ENCODE measurements at regions not wholly inside any gene's neighbourhood (a gene's known extent, or its start where the extent isn't known, plus 50 kb on each side); places are given as distances from the start of the nearest gene placed in this dataset.

DNA sequence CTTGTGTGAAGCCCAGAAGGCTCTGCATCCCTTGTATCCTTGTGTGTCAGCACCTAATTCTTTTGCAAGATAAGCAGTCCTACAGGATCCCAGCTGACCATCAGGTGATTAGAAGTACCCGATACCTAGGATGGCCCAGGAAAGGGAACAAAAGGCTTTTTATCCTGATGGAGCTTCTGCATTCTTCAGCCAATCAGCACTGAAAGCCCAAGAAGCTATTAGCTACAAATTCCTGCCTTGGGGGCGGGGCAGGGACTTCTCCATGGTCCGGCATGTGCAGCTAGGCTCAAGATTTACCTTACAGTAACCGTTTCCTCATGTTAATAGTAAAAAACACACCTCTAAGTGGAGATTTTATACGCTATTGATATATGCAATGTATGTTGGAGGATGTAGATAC lies 264.6 kb upstream of the THUMPD2 start:
- Mint-ChIP-seq H3K36me3 (no peaks in the 10 kb centered on the region), H3K4me3 (no peak overlapping the region), H3K27ac (no peak overlapping the region), H3K9me3 (peaks cover 0 to 2% (median 0%) of the 10 kb centered on the region in 6 donors), H3K27me3 (ENCODE audit: low read depth in 3 of 3) (peaks cover 0 to 2% (median 0%) of the 10 kb centered on the region in 3 donors), H3K4me1 (no peaks in the 10 kb centered on the region)
- no peak for DNase-seq

DNA sequence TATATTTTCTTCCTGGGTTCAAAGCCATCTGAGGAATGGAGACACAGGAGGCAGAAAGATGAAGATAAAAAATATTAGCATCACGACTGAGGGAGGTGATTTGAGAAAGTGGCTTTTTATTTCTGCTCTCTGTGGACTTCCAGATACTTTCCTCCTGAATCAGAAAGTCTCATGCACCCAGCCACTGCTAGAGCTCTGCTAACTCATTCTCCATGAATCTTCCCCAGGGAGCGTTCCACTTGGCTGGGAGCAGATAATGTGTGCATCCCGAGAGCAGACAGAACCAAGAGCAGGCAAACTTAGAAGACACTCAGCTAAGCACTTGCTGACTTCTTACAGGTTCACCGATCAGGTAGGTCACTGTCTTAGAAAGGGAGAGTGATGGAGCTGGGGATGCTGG lies 264.1 kb upstream of the THUMPD2 start:
- H3K9me3 Mint-ChIP-seq: peaks cover 0 to 2% (median 0%) of the 10 kb centered on the region in 6 donors
- H3K27ac Mint-ChIP-seq: no peak overlapping the region
- H3K36me3 Mint-ChIP-seq: no peaks in the 10 kb centered on the region
- DNase-seq: no peak
- peaks cover 0 to 2% (median 0%) of the 10 kb centered on the region in 3 donors for H3K27me3 Mint-ChIP-seq (ENCODE audit: low read depth in 3 of 3)
- H3K4me1 Mint-ChIP-seq: no peaks in the 10 kb centered on the region
- no peak overlapping the region for H3K4me3 Mint-ChIP-seq

DNA sequence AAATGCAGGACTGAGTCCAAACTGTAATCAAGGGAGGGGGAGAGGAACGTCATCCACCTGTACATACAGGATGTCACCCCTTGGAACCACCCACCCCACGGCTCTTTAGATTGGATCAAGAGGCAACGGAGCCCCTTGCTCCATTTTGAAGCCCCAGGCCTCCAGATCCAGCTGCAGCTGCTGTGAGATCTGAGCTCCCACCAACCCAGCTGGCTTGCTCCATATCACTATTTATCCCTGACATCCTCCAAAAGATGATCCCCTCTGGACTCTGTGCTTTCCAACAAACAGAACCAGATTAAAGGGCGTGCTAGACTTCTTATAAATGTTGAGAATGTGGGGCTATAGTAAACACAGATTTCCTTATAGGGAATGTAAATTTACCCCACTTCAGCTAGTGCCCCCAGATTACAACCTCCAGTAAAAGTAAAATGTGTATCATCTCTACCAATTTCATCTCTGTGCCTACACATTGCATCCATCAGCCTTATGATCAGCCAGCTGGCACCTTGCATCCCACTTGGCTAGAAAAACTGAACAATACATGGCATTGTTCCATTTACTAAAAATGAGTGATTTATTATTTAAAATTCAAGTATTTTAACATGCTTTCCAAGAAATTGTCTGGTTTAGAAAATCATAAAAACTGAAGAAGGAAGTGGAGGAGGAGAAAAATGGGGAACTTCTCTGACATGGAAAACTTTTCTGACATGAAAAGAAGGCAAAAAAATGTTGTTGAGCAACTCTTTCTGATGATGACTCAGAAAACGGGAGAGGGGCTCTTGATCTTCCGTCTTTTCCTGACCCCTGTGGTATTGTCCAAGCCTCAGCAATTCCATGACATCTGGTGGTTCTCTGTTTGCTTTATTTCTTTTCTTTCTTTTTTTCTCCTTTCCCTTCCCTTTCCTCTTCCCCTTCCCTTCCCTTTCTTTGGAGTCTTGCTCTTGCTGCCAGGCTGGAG lies 262.6 kb upstream of the THUMPD2 start:
- H3K9me3 Mint-ChIP-seq: peaks cover 0 to 2% (median 0%) of the 10 kb centered on the region in 6 donors
- H3K4me3 Mint-ChIP-seq: no peak overlapping the region
- H3K27ac Mint-ChIP-seq: no peak overlapping the region
- no peaks in the 10 kb centered on the region for H3K4me1 Mint-ChIP-seq
- peaks cover 0 to 2% (median 0%) of the 10 kb centered on the region in 3 donors for H3K27me3 Mint-ChIP-seq (ENCODE audit: low read depth in 3 of 3)
- DNase-seq: no peak
- no peaks in the 10 kb centered on the region for H3K36me3 Mint-ChIP-seq

DNA sequence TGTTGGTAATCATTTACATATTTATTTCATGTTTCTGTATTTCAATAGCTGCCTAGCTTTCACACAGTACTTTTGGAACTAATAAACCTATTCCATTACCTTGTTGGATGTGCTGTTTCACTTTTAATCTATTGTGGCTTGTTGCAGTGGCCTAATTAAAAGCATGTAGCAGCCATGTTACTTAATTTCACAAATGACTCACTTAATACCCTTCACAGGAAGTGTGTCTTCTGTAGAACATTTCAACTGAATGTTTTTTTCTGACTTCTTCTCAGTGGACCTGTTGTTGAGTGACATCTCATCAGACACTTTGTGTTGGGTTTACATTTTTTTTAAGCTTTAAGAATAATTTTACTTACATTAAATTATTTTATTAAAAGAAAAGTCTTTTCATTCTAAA lies 260.5 kb upstream of the THUMPD2 start:
- peaks cover 0 to 2% (median 0%) of the 10 kb centered on the region in 3 donors for H3K27me3 Mint-ChIP-seq (ENCODE audit: low read depth in 3 of 3)
- no peaks in the 10 kb centered on the region for H3K36me3 Mint-ChIP-seq
- H3K27ac Mint-ChIP-seq: no peak overlapping the region
- peaks cover 0 to 2% (median 0%) of the 10 kb centered on the region in 6 donors for H3K9me3 Mint-ChIP-seq
- DNase-seq: no peak
- no peaks in the 10 kb centered on the region for H3K4me1 Mint-ChIP-seq
- no peak overlapping the region for H3K4me3 Mint-ChIP-seq

DNA sequence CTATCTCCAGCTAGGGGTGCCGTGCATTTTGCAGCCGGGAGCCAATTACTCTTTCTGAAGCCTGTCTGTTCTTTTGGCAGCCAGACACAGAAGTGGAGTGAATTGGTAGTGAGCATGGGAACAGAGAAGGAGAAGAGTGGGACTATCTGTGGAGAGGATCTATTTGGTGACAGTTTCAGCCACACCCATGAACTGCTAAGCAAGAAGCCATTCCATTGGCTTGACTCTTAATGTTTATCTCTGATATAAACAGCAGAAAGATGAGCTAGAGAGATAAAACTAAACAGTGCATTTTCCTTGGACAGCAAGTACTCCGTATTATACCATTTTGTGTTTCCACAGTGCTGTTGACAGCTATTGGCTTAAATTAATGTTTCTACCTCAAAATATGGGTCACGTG lies 259.6 kb upstream of the THUMPD2 start:
- H3K4me1 Mint-ChIP-seq: no peaks in the 10 kb centered on the region
- DNase-seq: no peak
- no peak overlapping the region for H3K27ac Mint-ChIP-seq
- peaks cover 0 to 2% (median 0%) of the 10 kb centered on the region in 3 donors for H3K27me3 Mint-ChIP-seq (ENCODE audit: low read depth in 3 of 3)
- no peak overlapping the region for H3K4me3 Mint-ChIP-seq
- no peaks in the 10 kb centered on the region for H3K36me3 Mint-ChIP-seq
- H3K9me3 Mint-ChIP-seq: peaks cover 0 to 2% (median 0%) of the 10 kb centered on the region in 6 donors

DNA sequence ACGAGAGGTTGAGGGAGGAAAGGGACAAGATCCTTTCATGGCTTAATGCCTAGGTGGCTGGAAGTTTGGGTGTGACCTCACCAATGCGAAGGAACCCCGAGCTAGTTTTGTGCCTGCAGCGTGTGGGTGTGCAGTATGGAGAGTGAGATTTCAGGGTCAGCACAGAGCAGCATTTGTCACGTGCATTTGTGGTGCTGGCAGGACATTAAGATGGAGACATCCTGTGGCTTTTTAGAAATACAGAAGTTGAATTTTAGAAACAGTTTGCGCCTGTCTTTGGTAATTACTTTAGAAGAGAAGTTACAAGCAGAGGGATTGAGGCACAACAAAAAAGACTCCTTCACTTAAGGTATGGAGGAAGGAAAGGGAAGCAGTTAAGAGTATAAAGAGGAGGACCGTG lies 258.2 kb upstream of the THUMPD2 start:
- DNase-seq: no peak
- H3K9me3 Mint-ChIP-seq: peaks cover 0 to 2% (median 0%) of the 10 kb centered on the region in 6 donors
- H3K4me3 Mint-ChIP-seq: no peak overlapping the region
- H3K27me3 Mint-ChIP-seq (ENCODE audit: low read depth in 3 of 3): peaks cover 0 to 2% (median 0%) of the 10 kb centered on the region in 3 donors
- no peaks in the 10 kb centered on the region for H3K36me3 Mint-ChIP-seq
- H3K4me1 Mint-ChIP-seq: no peaks in the 10 kb centered on the region
- H3K27ac Mint-ChIP-seq: no peak overlapping the region

DNA sequence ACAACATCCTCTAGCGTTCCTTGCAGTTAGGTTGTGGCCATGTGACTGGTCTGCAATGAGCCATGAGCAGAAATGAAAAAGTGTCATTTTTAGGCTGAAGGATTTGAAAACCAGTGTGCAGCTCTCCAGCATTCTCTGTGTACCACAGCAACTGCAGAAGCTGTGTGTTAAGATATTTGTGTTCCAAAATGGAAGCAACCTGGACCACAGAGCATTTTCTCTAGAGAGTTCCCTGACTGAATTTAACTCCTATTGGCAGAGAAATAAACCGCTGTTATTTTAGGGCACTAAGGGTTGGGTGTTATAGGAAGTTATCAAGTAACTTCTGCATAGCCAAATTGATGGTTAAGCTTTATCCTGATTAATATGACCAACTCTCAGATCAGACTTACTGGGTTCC lies 257.2 kb upstream of the THUMPD2 start:
- Mint-ChIP-seq H3K27ac (no peak overlapping the region), H3K36me3 (no peaks in the 10 kb centered on the region), H3K27me3 (ENCODE audit: low read depth in 3 of 3) (peaks cover 0 to 2% (median 0%) of the 10 kb centered on the region in 3 donors), H3K4me3 (no peak overlapping the region), H3K9me3 (peaks cover 0 to 2% (median 0%) of the 10 kb centered on the region in 6 donors), H3K4me1 (no peaks in the 10 kb centered on the region)
- no peak for DNase-seq

DNA sequence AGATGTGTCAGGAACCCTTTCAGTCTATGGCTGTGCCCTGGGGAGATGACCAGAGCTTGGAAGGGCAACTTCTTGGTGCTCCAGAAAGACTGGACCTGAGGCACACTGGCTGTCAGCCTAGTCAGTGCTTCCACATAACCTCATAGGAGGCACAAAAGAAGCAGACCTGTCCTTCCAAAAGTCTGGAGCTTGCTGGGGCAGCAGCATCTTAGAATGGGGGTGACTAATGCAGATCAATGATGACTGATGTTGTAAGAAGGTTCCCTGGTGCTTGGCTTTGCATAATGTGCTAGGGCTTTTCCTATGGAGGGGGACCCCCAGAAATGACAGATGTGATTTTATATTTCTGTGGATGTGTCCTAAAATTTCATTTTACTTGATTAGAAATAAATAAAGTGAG lies 255.7 kb upstream of the THUMPD2 start:
- Mint-ChIP-seq H3K36me3 (no peaks in the 10 kb centered on the region), H3K9me3 (peaks cover 0 to 2% (median 0%) of the 10 kb centered on the region in 6 donors), H3K27me3 (ENCODE audit: low read depth in 3 of 3) (no peaks in the 10 kb centered on the region), H3K4me1 (no peaks in the 10 kb centered on the region), H3K27ac (no peak overlapping the region), H3K4me3 (no peak overlapping the region)
- DNase-seq: no peak

DNA sequence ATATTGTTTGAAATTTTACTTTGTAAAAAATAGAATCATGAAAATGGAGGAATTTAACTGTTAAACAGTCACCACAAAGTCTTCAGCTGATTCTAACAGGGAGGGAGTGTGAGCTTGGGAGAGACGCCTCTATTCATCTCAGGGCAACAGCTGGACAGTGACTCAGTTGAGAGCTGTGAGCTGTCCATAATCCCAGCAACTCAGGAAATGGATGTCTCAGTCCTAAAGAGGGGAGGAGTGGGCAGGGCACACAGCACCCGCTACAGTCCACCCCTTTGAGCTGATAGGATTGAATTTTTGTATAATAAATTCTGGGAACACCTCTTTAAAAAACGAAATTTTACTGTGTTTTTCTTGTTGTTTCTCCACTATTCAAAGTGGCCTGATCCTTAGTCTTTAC lies 255.1 kb upstream of the THUMPD2 start:
- Mint-ChIP-seq H3K27ac (no peak overlapping the region), H3K4me3 (no peak overlapping the region), H3K36me3 (no peaks in the 10 kb centered on the region)

DNA sequence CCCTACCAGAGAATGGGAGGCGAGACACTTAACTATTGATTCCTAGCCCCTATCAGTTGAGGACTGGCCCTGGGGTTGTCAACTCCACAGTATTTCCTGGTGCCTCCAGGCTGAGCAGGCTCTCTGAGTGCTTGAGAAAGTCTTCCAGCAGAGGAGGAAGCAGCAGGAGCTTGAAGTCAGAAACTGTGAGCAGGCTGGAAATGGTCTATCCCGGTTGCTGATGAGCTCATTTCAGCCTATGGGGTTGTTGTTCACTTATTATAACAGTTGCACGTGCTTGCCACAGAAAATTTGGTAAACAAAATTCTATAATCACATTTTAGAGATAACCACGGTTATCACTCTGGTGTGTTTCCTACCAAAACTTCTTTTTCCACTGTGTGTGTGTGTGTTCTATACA lies 254.7 kb upstream of the THUMPD2 start:
- H3K27me3 Mint-ChIP-seq (ENCODE audit: low read depth in 3 of 3): no peaks in the 10 kb centered on the region
- H3K4me3 Mint-ChIP-seq: no peak overlapping the region
- DNase-seq: no peak
- H3K27ac Mint-ChIP-seq: no peak overlapping the region
- H3K36me3 Mint-ChIP-seq: no peaks in the 10 kb centered on the region
- H3K4me1 Mint-ChIP-seq: no peaks in the 10 kb centered on the region
- peaks cover 0 to 4% (median 1%) of the 10 kb centered on the region in 6 donors for H3K9me3 Mint-ChIP-seq

More for the DNA sequence above, 255.1 kb upstream of the THUMPD2 start:
- Mint-ChIP-seq H3K4me1 (no peaks in the 10 kb centered on the region), H3K9me3 (peaks cover 0 to 4% (median 1%) of the 10 kb centered on the region in 6 donors), H3K27me3 (ENCODE audit: low read depth in 3 of 3) (no peaks in the 10 kb centered on the region)
- DNase-seq: no peak

DNA sequence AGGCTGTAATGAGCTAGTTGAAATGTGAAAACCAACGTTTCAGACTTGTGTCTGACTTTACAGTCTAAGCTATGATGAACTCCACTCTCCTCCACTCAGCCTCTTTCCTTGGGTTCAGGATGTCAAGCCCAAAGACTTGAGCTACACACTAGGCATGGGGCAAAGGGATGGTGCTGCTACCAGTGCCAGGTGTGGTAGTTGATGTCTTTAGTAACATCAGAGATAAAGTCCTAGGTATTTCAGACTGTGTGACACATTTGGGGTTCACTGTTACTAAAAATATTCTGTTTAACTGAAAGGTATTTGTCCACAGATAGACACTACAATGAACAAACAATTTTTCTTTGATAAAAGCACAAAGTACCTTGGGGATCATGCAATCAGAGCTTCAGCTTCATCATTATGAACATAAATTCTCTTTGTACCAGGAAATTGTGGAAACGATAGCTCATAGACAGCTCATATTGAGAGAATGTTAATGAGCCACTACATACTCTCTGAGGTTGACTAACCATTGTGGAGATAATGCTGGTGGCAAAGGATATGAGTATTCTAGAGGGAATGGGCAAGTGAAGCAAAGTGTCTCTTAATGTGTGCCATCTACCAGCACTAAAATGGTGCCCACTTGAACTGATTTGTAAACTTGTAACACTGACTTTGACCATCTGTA lies 253.7 kb upstream of the THUMPD2 start:
- Mint-ChIP-seq H3K36me3 (no peaks in the 10 kb centered on the region), H3K4me3 (no peak overlapping the region), H3K27me3 (ENCODE audit: low read depth in 3 of 3) (no peaks in the 10 kb centered on the region), H3K9me3 (peaks cover 0 to 4% (median 1%) of the 10 kb centered on the region in 6 donors), H3K27ac (no peak overlapping the region), H3K4me1 (no peaks in the 10 kb centered on the region)
- no peak for DNase-seq

DNA sequence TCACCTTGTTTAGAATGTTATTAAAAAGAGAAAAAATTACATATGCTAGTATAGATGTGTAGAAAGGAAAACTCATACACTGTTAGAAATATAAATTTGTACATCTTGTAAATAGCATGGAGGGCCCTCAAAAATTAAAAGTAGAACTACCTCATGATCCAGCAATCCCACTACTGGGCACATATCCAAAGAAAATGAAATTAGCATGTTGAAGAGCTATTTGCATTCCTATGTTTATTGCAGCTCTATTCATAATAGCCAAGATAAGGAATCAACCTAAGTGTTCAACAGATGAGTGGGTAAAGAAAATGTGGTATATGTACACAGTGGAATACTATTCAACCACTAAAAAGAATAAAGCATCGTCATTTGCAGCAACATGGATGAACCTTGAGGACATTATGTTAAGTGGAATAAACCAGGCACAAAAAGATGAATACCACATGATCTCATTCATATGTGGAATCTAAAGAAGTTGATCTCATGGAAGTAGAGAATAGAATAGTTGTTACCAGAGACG lies 251.5 kb upstream of the THUMPD2 start:
- no peaks in the 10 kb centered on the region for H3K36me3 Mint-ChIP-seq
- no peak for DNase-seq
- H3K27ac Mint-ChIP-seq: no peak overlapping the region
- peaks cover 0 to 2% (median 0%) of the 10 kb centered on the region in 3 donors for H3K27me3 Mint-ChIP-seq (ENCODE audit: low read depth in 3 of 3)
- no peak overlapping the region for H3K4me3 Mint-ChIP-seq
- no peaks in the 10 kb centered on the region for H3K4me1 Mint-ChIP-seq
- H3K9me3 Mint-ChIP-seq: peaks cover 0 to 13% (median 1%) of the 10 kb centered on the region in 6 donors

DNA sequence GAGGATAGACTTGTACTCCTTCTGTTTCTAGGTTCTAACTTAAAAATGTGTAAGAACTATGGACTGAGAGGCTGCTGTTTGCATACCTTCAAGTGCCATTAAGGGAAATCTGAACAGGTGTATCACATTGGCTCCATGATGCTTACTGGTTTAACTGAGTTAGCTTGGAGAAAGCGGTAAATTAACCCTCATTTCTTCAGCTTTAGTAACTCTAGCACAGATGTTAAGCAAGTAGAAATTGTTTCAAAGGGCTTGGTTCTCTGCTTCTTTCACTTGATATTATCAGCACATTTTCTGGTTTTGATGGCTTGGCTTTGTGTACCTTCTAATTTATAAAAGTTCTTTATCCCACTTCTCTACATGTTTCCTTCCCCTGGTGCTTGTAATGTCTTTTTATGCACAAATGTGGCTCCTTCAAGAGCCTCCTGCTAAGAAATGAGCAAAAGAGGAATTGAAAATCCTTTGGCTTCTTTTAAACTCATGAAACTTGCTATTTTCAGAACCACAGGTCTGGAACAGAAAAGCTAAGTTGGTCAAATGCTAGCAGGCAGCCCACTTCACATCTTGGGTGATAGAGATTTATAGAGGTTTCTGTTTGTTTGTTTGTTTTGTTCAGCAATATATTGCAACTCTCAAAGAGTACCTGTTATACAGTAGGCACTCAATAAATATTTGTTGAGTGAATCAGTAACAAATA lies 249.9 kb upstream of the THUMPD2 start:
- no peaks in the 10 kb centered on the region for H3K4me1 Mint-ChIP-seq
- H3K27me3 Mint-ChIP-seq (ENCODE audit: low read depth in 3 of 3): peaks cover 0 to 3% (median 0%) of the 10 kb centered on the region in 3 donors
- no peak overlapping the region for H3K4me3 Mint-ChIP-seq
- peaks cover 0 to 11% (median 2%) of the 10 kb centered on the region in 6 donors for H3K9me3 Mint-ChIP-seq
- H3K27ac Mint-ChIP-seq: no peak overlapping the region
- no peak for DNase-seq
- no peaks in the 10 kb centered on the region for H3K36me3 Mint-ChIP-seq

Data from immature natural killer cell (primary cell).